Keratinocyte (primary cell): ENCODE measurements at regions not wholly inside any gene's neighbourhood (a gene's known extent, or its start where the extent isn't known, plus 50 kb on each side); places are given as distances from the start of the nearest gene placed in this dataset.

Experiments used
- DNase-seq: peaks from one replicate; pipeline ENCODE4 v3.0.0-alpha.2; 2011; ENCODE audit warnings: low read depth, missing footprints, low spot score
- FAIRE-seq: peaks from 2 replicates; lab custom pipeline; 2011; peaks lifted over from hg19 to GRCh38; lab: Jason Lieb, UNC
- H2AFZ ChIP-seq: 2 replicates; pipeline ENCODE4 v1.6.0; 2012; ENCODE audit warnings: low read length, control low read depth, inconsistent platforms; ENCODE audit not compliant: control insufficient read depth
- H3K27ac ChIP-seq: 2 replicates; pipeline ENCODE4 v1.5.1; 2011; ENCODE audit warnings: low read length; ENCODE audit not compliant: control insufficient read depth, insufficient read depth
- H3K27me3 ChIP-seq: 3 replicates; pipeline ENCODE4 v1.6.0; 2011; ENCODE audit warnings: low read length; ENCODE audit not compliant: control insufficient read depth, insufficient read depth; ENCODE audit errors: extremely low read depth
- H3K36me3 ChIP-seq, 2 experiments: 2 replicates in 1 of 2; 3 replicates in 1 of 2; pipeline ENCODE4 v1.5.1; 2011; ENCODE audit warnings: low read length in 2 of 2, mild to moderate bottlenecking in 1 of 2; ENCODE audit not compliant: control insufficient read depth in 2 of 2, insufficient read depth in 2 of 2; ENCODE audit errors: extremely low read depth in 1 of 2
- H3K4me1 ChIP-seq: 3 replicates; pipeline ENCODE4 v1.5.1; 2011; ENCODE audit warnings: low read length; ENCODE audit not compliant: control insufficient read depth, insufficient read depth; ENCODE audit errors: extremely low read depth
- H3K4me2 ChIP-seq: 3 replicates; pipeline ENCODE4 v1.6.0; 2011; ENCODE audit warnings: low read depth, low read length; ENCODE audit not compliant: control insufficient read depth, insufficient read depth; ENCODE audit errors: extremely low read depth
- H3K4me3 ChIP-seq, 3 experiments: fragments of 200-600 bp in 1 of 3; sonication (generic) in 1 of 3; 2 replicates in 2 of 3; 3 replicates in 1 of 3; pipeline ENCODE4 v1.5.1; 2011 to 2016; ENCODE audit warnings: low read length in 3 of 3, mild to moderate bottlenecking in 3 of 3, control low read depth in 2 of 3, inconsistent platforms in 1 of 3, low read depth in 1 of 3, mixed read lengths in 1 of 3, mixed run types in 1 of 3, moderate library complexity in 1 of 3; ENCODE audit not compliant: control insufficient read depth in 2 of 3, insufficient read depth in 2 of 3; ENCODE audit errors: extremely low read depth in 1 of 3
- H3K79me2 ChIP-seq: 2 replicates; pipeline ENCODE4 v1.6.0; 2012; ENCODE audit warnings: low read length; ENCODE audit not compliant: control insufficient read depth, insufficient read depth
- H3K9ac ChIP-seq: 3 replicates; pipeline ENCODE4 v1.6.0; 2011; ENCODE audit warnings: low read length; ENCODE audit not compliant: control insufficient read depth, insufficient read depth; ENCODE audit errors: extremely low read depth
- H3K9me1 ChIP-seq: 3 replicates; pipeline ENCODE4 v1.6.0; 2011; ENCODE audit warnings: low read length; ENCODE audit not compliant: control insufficient read depth, insufficient read depth; ENCODE audit errors: extremely low read depth
- H3K9me3 ChIP-seq: 2 replicates; pipeline ENCODE4 v1.5.1; 2012; ENCODE audit warnings: low read depth, low read length; ENCODE audit not compliant: control insufficient read depth
- H4K20me1 ChIP-seq: 3 replicates; pipeline ENCODE4 v1.6.0; 2011; ENCODE audit warnings: low read length; ENCODE audit not compliant: control insufficient read depth, insufficient read depth; ENCODE audit errors: extremely low read depth
- EZH2 ChIP-seq: IDR thresholded peaks from one replicate; pipeline ENCODE4 v1.6.1; 2012; ENCODE audit warnings: inconsistent platforms, mild to moderate bottlenecking, low read length, moderate library complexity
- dilution Hi-C: fragments of 300-500 bp; cut with MboI; formaldehyde crosslinking; loops from one replicate; pipeline ENCODE4 v1.7.0; 2020; ENCODE audit warnings: low sequenced_read_pairs; ENCODE audit not compliant: extremely low pct_ligation_motif_present
- TF ChIP-seq, protein P1 (sequence below), 3 experiments: IDR thresholded peaks in 1 of 3; conservative IDR thresholded peaks in 1 of 3; optimal IDR thresholded peaks in 1 of 3; 2 replicates in 2 of 3; 3 replicates in 1 of 3; pipeline versions ENCODE3 to v1.5.1; 2011; ENCODE audit warnings: low read length in 3 of 3, mild to moderate bottlenecking in 3 of 3, moderate library complexity in 2 of 3, control low read depth in 1 of 3, inconsistent platforms in 1 of 3; ENCODE audit not compliant: insufficient read depth in 2 of 3; ENCODE audit errors: extremely low read depth in 1 of 3

DNA sequence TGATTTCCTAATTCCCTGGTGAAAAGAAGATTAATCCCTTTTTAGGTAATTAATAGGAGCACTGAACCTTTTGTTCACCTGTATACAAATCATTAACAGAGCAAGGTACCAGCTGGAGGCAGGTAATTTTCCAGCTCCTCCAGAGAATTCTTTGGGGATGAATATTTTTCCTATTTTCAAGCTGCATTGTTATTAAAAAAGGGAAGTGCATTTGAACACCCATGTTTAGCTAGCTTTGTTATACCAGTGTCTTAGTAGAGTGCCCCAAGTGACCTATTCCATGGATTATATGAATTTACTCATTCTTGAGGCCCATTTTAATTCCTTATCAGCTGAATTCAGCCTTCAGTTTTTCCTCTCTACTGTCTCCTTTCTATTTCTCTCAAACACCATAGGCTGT lies 73.2 kb upstream of the GOT2 start:
- no peak for FAIRE-seq
- dilution Hi-C loops = no loop called here

DNA sequence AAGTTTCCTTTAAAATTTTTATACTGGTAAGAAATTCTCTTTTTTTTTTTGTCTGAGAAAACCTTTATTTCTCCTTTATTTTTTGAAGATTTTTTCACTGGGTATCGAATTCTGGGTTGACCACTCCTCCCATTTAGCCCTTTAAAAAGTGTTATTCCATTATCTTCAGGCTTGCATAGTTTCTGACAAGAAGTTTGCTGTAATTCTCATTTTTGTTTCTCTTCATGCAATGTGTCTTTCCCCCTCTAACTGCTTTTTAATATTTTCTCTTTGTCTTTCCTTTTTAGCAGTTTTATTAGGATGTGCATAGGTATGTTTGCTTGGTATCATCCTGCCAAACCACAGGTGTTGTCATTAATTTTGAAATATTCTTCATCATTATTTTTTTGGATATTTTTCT lies 67.7 kb upstream of the GOT2 start:
- Histone ChIP-seq H2AFZ (no peak overlapping the region), H3K4me1 (no peaks in the 10 kb centered on the region)
- FAIRE-seq = no peak

More for the DNA sequence above, 73.2 kb upstream of the GOT2 start:
- H3K4me3 ChIP-seq = no peak overlapping the region
- H3K79me2 ChIP-seq = no peaks in the 10 kb centered on the region
- H3K9me1 ChIP-seq = no peaks in the 10 kb centered on the region
- H3K4me1 ChIP-seq = peaks cover 8% of the 10 kb centered on the region
- no peak for TF ChIP-seq EZH2
- TF ChIP-seq, protein P1, sequence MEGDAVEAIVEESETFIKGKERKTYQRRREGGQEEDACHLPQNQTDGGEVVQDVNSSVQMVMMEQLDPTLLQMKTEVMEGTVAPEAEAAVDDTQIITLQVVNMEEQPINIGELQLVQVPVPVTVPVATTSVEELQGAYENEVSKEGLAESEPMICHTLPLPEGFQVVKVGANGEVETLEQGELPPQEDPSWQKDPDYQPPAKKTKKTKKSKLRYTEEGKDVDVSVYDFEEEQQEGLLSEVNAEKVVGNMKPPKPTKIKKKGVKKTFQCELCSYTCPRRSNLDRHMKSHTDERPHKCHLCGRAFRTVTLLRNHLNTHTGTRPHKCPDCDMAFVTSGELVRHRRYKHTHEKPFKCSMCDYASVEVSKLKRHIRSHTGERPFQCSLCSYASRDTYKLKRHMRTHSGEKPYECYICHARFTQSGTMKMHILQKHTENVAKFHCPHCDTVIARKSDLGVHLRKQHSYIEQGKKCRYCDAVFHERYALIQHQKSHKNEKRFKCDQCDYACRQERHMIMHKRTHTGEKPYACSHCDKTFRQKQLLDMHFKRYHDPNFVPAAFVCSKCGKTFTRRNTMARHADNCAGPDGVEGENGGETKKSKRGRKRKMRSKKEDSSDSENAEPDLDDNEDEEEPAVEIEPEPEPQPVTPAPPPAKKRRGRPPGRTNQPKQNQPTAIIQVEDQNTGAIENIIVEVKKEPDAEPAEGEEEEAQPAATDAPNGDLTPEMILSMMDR (optimal IDR thresholded peaks at IDR 0.05 in 1 of 3, IDR thresholded peaks at IDR 0.05 in 1 of 3, conservative IDR thresholded peaks at IDR 0.05 in 1 of 3; ENCODE audit: extremely low read depth in 1 of 3, insufficient read depth in 2 of 3, low read length in 3 of 3) = no peak
- H3K9ac ChIP-seq = no peak overlapping the region
- no peak for DNase-seq
- H2AFZ ChIP-seq = no peak overlapping the region
- H3K27ac ChIP-seq = no peak overlapping the region
- H3K36me3 ChIP-seq = no peaks in the 10 kb centered on the region
- no peaks in the 10 kb centered on the region for H3K27me3 ChIP-seq
- H4K20me1 ChIP-seq = no peaks in the 10 kb centered on the region
- H3K4me2 ChIP-seq = no peak overlapping the region
- no peaks in the 10 kb centered on the region for H3K9me3 ChIP-seq

More for the DNA sequence above, 67.7 kb upstream of the GOT2 start:
- Histone ChIP-seq H3K9ac (no peak overlapping the region), H3K36me3 (no peaks in the 10 kb centered on the region), H3K9me3 (no peaks in the 10 kb centered on the region), H4K20me1 (no peaks in the 10 kb centered on the region), H3K4me2 (no peak overlapping the region), H3K9me1 (no peaks in the 10 kb centered on the region), H3K27me3 (no peaks in the 10 kb centered on the region), H3K4me3 (no peak overlapping the region), H3K27ac (no peak overlapping the region), H3K79me2 (no peaks in the 10 kb centered on the region)
- dilution Hi-C loops = no loop called here
- no peak for DNase-seq
- no peak for TF ChIP-seq EZH2
- TF ChIP-seq, protein P1 (optimal IDR thresholded peaks at IDR 0.05 in 1 of 3, IDR thresholded peaks at IDR 0.05 in 1 of 3, conservative IDR thresholded peaks at IDR 0.05 in 1 of 3; ENCODE audit: extremely low read depth in 1 of 3, insufficient read depth in 2 of 3, low read length in 3 of 3) = no peak
